ENCODE measurements at regions not wholly inside any gene's neighbourhood (a gene's known extent, or its start where the extent isn't known, plus 50 kb on each side); places are given as distances from the start of the nearest gene placed in this dataset.
"Not testable (repeated sequence)": the region's sequence is repeated elsewhere in the genome, so short reads cannot be mapped to it uniquely, and the experiment has no call there.

DNA sequence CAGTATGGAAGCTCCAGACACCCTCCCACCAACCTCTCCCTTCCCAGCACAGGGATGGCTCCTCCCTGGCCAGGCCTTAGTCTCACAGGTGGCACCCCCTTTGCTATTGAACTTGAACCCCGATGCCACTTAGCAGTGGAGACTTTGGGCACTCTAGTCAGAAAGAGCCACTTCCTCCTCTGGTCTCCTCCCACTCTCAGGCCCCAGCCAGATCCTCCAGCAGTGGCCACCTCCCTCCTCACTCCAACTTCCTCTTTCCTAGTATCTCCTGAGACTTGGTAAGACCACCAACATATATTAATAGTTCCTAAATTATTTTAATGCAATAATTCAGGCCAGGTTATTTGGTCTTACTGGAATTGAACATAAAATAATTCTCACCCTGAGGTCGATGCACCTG, 437.2 kb upstream of the ID2 start:
- peaks cover 10% of the 10 kb centered on the region for H3K9me3 Mint-ChIP-seq
- H3K4me3 Mint-ChIP-seq: no peak overlapping the region
- peaks cover 5% of the 10 kb centered on the region for H3K36me3 Mint-ChIP-seq (ENCODE audit: low read depth)
- TF ChIP-seq, protein P1, sequence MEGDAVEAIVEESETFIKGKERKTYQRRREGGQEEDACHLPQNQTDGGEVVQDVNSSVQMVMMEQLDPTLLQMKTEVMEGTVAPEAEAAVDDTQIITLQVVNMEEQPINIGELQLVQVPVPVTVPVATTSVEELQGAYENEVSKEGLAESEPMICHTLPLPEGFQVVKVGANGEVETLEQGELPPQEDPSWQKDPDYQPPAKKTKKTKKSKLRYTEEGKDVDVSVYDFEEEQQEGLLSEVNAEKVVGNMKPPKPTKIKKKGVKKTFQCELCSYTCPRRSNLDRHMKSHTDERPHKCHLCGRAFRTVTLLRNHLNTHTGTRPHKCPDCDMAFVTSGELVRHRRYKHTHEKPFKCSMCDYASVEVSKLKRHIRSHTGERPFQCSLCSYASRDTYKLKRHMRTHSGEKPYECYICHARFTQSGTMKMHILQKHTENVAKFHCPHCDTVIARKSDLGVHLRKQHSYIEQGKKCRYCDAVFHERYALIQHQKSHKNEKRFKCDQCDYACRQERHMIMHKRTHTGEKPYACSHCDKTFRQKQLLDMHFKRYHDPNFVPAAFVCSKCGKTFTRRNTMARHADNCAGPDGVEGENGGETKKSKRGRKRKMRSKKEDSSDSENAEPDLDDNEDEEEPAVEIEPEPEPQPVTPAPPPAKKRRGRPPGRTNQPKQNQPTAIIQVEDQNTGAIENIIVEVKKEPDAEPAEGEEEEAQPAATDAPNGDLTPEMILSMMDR (IDR thresholded peaks at IDR 0.05; ENCODE audit: unreplicated experiment in 3 of 3): no peak
- H3K4me1 Mint-ChIP-seq: peaks cover 29% of the 10 kb centered on the region
- H3K27ac Mint-ChIP-seq: no peak overlapping the region
- H3K27me3 Mint-ChIP-seq (ENCODE audit: low read depth): peaks cover 13% of the 10 kb centered on the region

DNA sequence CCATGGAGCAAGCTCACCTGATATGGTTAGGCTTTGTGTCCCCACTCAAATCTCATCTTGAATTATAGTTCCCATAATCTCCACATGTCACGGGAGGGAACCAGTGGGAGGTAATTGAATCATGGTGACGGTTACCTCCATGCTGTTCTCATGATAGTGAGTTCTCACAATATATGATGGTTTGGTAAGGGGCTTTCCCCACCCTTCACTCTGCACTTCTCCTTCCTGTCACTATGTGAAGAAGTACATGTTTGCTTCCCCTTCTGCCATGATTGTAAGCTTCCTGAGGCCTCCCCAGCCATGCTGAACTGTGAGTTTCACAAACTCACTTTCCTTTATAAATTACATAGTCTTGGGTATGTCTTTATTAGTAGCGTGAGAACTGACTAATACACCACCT, 435.7 kb upstream of the ID2 start:
- peaks cover 5% of the 10 kb centered on the region for H3K36me3 Mint-ChIP-seq (ENCODE audit: low read depth)

DNA sequence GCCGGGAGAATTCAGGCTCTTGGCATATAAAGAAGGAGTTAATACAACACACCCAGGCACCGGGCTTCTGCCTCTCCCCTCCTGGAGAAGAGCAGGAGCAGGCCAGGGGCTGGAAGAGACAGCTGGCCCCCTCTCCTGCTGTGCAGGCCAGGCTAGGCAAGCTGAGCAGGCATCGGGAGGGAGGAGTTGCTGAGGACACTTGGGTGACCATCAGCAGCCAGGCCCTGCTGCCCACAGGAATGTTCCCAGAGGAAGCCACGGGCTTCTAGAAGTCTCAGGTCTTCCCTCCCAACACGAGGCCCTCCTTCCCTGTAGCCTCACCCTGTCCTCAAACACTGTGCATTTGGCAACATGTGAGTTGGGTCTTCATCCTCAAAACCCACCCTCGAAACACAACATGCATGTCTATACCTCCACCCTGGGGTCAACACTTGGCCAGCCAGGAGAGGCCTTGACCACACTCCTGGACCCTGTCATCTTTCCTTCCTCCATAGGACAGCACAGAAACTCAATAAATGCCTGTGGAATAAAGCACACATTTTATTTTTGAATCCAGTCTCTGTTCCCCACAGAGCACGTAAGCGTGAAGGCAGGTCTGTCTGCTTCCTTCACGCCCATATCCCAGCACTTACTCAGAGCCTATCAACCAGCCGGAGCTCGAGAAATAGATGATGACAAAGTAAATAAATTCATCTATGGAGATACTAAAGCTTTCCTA, 433.8 kb upstream of the ID2 start:
- Mint-ChIP-seq H3K9me3 (peaks cover 16% of the 10 kb centered on the region), H3K27me3 (ENCODE audit: low read depth) (peaks cover 13% of the 10 kb centered on the region), H3K27ac (peak overlapping the region in 1 of 3 experiments; percentile 48), H3K4me3 (no peak overlapping the region), H3K4me1 (peaks cover 6% of the 10 kb centered on the region), H3K36me3 (ENCODE audit: low read depth) (peaks cover 5% of the 10 kb centered on the region)
- TF ChIP-seq, protein P1 (IDR thresholded peaks at IDR 0.05; ENCODE audit: unreplicated experiment in 3 of 3): no peak

More for the DNA sequence above, 435.7 kb upstream of the ID2 start:
- no peak overlapping the region for H3K27ac Mint-ChIP-seq
- peaks cover 14% of the 10 kb centered on the region for H3K9me3 Mint-ChIP-seq
- TF ChIP-seq, protein P1 (IDR thresholded peaks at IDR 0.05; ENCODE audit: unreplicated experiment in 3 of 3): no peak
- no peak overlapping the region for H3K4me3 Mint-ChIP-seq
- H3K4me1 Mint-ChIP-seq: peaks cover 22% of the 10 kb centered on the region
- peaks cover 13% of the 10 kb centered on the region for H3K27me3 Mint-ChIP-seq (ENCODE audit: low read depth)

DNA sequence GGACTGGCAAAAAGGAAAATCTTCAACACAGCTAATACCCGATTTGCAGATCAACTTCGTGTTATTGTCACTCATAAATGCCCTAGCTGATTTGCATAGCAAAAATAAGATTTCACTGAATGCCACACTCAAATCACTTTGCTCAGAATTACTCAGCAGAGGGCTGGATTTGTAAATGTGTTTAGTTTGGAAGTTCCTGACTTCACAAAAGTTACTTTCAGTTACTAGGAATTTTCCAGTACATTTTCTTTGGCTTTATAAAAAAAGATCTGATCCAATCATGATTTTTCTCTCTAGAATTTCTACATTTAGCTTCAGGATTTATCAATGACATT, 433.3 kb upstream of the ID2 start:
- Mint-ChIP-seq H3K9me3 (peaks cover 14% of the 10 kb centered on the region), H3K27me3 (ENCODE audit: low read depth) (peaks cover 13% of the 10 kb centered on the region), H3K27ac (peak overlapping the region in 1 of 3 experiments; percentile 48), H3K36me3 (ENCODE audit: low read depth) (peaks cover 5% of the 10 kb centered on the region), H3K4me3 (no peak overlapping the region), H3K4me1 (peaks cover 11% of the 10 kb centered on the region)
- TF ChIP-seq, protein P1 (IDR thresholded peaks at IDR 0.05; ENCODE audit: unreplicated experiment in 3 of 3): no peak

DNA sequence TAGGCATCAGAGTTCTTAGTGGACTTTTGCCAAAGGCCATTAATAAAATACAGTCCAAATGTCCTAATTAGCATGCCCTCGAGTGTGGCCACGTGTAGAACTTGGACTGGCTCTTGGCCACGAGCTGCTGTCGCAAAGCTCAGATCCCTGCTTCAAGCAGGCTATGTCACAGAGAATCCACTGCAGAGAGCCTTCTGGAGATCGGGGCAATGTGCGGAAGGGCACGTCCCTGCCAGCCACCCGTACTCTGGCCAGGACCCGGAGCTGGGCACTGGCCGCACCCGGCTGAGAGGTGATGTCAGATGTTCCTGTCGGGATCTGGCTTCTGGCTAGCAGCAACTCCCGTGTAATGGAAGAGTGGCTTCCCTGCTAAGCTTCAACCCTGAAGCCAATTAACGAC, 432.7 kb upstream of the ID2 start:
- Mint-ChIP-seq H3K36me3 (ENCODE audit: low read depth) (peaks cover 5% of the 10 kb centered on the region), H3K27me3 (ENCODE audit: low read depth) (peaks cover 16% of the 10 kb centered on the region), H3K4me1 (peaks cover 17% of the 10 kb centered on the region), H3K4me3 (no peak overlapping the region), H3K9me3 (peaks cover 11% of the 10 kb centered on the region), H3K27ac (no peak overlapping the region)
- TF ChIP-seq, protein P1 (IDR thresholded peaks at IDR 0.05; ENCODE audit: unreplicated experiment in 3 of 3): no peak

DNA sequence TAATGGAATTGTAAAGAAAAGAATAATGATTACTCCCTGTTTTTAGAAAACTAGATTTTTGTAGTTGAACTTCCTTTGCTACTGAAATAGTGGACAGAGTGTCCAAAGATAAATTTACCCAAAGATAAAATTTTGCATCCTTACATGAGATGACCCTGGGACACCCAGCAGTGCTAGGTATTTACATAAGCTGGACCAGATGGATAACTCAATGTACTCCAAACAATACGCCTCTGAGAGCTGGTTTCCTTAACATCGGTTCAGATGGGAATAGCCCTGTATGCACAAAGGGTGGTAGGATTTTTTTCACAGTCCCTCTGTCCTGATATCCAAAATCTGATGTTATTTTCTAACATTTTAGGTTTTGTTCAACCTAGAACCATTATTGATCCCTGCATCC, 432.1 kb upstream of the ID2 start:
- Mint-ChIP-seq H3K9me3 (peaks cover 11% of the 10 kb centered on the region), H3K36me3 (ENCODE audit: low read depth) (peaks cover 2% of the 10 kb centered on the region), H3K4me3 (no peak overlapping the region), H3K27me3 (ENCODE audit: low read depth) (peaks cover 19% of the 10 kb centered on the region), H3K27ac (no peak overlapping the region), H3K4me1 (peaks cover 21% of the 10 kb centered on the region)
- TF ChIP-seq, protein P1 (IDR thresholded peaks at IDR 0.05; ENCODE audit: unreplicated experiment in 3 of 3): no peak

DNA sequence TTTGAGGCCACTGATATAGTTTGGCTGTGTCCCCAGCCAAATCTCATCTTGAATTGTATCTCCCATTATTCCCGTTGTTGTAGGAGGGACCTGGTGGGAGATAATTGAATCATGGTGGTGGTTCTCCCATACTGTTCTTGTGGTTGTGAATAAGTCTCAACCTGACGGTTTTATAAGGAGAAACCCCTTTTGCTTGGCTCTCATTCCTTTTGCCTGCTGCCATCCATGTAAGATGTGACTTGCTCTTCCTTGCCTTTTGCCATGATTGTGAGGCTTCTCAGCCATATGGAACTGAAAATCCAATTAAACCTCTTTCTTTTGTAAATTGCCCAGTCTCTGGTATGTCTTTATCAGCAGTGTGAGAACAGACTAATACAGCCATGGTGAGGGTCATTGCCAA, 431.6 kb upstream of the ID2 start:
- H3K4me3 Mint-ChIP-seq; H3K36me3 Mint-ChIP-seq (ENCODE audit: low read depth); H3K27ac Mint-ChIP-seq: not testable (repeated sequence)
- Mint-ChIP-seq H3K4me1 (peaks cover 21% of the 10 kb centered on the region), H3K27me3 (ENCODE audit: low read depth) (peaks cover 19% of the 10 kb centered on the region), H3K9me3 (peaks cover 11% of the 10 kb centered on the region)

Data from nephron (organoid).